ENCODE measurements at regions not wholly inside any gene's neighbourhood (a gene's known extent, or its start where the extent isn't known, plus 50 kb on each side); places are given as distances from the start of the nearest gene placed in this dataset.

DNA sequence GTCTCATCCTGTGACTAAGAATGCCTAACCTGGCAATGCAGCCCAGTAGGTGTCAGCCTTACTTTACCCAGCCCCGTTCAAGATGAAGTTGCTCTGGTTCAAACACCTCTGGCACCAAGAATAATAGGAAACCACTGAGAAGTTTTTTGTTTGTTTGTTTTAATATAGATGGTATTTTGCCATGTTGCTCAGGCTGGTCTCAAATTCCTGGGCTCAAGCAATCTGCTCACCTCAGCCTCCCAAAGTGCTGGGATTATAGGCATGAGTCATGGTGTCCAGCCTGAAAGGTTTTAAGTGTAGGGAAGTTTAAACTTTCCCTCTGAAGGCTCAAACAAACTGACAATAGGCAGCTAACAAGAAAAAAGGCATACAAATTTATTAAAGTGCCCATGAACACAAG is 51.2 kb upstream of the ABCC4 start:
- DNase-seq, result no peak

DNA sequence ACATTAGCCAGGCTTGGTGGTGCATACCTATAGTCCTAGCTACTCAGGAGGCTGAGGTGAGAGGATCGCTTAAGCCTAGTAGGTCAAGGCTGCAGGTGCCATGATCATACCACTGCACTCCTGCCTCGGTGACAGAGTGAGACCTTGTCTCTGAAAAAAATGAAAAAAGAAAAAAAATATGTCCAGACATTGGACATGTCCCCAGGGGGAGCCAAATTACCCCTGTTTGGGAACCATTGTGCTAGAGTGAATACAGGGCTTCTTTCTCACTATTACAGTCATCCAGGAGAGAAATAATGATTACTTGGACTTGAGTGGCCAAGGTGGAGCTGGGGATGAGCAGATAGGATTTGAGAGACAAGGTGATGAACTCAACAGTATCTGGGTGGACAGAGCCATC is 52.9 kb upstream of the ABCC4 start:
- DNase-seq, result no peak

DNA sequence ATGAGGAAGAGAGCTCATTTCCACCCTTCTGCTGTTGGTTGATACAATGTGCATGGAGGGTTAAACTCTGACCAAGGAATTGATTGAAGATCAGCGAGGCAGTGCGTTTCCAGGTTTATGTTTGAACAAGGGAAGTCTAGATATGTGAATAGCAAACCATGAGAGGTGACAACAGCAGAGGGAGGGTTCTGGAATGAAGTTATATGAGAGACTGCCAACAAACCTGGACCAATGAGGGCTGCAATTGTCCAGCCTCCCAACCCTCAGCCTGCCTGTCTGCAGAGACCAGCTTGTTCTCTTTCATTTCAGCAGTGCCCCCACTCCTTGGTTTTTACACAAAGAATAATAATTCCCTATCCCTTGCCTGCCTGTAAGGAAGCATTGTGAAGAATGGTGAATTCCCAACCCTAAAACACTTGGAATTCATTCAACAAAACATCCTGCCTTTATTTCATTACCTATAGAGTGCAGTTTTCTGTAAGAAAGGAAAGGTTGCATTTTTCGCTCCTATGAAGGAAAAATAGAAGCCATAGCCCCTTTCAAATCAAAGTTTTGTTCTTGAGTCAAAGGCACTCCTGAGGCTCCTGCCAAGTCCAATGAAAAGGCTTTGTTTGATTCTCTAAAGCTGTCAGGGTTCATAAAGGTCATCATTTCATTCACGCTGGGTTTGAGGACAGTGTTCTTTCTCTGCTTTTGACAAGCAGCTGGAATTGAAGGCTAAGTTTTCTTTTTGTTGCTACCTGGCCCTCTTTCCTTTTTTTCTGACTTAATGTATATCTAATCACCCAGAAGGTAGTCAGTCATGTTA is 53.6 kb upstream of the ABCC4 start:
- no peak for DNase-seq

DNA sequence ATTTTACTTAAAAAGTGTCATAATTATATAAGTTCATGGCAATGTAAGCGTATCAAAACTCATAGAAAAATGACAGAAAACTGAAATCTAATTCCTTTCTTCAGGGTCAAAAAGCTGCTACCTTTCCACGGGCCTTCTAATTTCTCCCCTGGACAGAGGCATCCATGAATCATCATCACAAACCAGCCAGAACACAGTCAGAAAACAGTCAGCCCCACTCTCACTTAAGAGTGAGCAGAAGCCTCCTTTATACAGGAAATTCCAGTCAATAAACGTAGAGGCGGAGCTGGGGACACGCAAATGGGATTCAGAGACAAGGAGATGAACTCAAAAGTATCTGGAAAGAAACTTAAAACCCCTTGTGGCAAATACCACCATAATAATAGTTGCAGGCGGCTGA is 54.2 kb upstream of the ABCC4 start:
- no peak for DNase-seq

DNA sequence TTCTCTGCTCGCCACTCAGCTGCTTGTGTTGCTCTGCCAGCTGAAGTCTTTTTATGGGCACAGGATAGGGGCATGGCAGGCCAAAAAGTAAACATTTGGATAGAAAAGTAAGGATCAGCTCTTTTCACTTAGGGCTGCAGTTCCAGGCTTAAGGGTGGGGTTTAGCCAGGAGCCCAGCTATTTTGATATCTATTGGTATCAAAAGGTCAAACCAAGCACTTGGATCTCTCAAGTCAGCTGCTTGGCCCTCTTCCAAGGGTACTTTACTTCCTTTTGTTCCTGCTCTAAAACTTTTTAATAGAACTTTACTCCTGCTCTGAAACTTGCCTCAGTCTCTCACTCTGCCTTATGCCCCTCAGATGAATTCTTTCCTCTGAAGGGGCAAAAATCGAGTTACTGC is 55.7 kb upstream of the ABCC4 start:
- DNase-seq, result no peak

DNA sequence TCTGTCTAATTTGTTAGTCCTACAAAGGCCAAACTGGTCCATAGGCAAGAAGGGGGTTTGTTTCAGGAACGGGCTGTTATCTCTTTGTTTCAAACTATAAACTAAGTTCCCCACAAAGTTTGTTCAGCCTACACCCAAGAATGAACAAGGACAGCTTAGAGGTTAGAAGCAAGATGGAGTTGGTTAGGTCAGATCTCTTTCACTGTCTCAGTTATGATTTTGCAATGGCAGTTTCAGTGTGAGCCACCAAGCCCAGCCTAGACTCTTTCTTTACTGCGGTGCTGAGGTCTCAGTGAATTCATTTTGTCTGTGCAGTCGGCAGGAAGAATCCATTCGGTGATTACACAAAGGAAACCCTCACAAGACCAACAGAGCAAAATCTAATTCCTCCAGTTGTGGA is 56.6 kb upstream of the ABCC4 start:
- DNase-seq, result no peak

DNA sequence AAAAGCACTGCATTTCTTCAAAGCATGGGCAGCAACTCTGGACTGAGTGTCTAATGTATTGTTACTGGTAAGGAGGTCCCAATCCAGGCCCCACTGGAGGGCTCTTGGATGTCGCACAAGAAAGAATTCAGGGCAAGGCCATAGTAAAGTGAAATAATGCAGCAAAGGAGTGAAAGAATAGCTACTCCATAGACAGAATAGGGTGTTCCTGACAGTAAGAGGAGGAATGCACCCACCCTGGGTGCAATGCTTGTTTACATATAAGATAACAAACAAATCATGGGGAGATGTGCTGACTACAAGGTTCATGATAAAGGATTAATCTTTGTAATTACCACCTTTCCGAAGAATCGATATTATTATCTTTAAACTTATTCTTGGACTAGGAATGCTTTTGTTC is 58.8 kb upstream of the ABCC4 start:
- no peak for DNase-seq

DNA sequence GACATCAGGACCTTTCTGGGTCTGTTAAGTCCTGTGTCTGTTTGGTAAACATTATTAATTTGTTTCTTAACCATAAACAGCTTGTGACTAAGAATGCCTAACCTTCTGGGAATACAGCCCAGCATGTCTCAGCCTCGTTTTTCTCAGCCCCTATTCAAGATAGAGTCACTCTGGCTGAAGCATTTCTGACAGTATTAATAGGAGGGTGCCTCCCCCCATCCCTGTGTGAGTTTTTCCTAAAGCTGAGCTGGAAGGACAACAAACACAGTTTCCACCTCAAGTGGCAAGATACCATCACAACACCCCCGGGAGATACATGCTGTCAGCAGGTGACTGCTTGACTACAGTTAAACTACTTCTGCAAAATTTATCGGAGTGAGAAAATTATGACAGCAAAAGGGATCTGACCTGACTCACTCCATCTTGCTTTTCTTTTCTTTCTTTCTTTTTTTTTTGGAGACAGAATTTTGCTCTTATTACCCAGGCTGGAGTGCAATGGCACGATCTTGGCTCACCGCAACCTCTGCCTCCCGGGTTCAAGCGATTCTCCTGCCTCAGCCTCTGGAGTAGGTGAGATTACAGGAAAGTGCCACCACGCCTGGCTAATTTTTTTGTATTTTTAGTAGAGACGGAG is 59.3 kb upstream of the ABCC4 start:
- no peak for DNase-seq

DNA sequence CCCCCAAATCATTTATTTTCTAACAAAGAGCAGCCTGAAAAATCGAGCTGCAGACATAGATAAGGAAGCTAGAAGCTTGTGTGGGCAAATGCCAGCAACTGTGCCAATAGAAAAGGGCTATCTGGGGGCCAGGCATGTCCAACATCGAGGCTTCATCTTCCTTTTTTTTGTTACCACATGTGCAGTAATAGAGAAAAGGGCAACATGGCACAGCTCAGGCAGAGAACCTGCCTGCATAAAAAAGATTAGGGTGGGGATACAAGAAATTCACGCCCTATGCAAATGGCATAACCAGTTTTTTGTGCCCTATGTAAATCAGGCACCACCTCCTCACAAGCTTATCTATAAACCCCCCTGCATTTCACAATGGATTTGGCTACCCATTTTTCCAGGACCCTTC is 60.4 kb upstream of the ABCC4 start:
- no peak for DNase-seq

DNA sequence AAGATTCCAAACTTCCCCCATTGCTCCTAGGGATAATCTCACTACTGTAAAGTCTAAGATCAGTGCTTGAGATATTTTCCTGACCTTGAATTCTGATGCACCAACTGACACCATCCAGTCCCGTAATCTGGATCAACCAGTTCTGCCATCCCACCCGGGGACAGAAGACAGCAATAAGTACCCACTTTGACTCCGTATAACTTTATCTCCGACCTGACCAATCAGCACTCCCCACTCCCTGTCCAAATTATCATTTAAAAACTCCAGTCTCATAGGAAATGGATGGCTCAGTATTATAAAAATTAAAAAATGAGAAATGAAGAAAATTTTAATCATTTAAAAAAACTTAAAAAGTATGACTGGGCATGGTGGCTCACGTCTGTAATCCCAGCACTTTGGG is 61.4 kb upstream of the ABCC4 start:
- DNase-seq, result no peak

DNA sequence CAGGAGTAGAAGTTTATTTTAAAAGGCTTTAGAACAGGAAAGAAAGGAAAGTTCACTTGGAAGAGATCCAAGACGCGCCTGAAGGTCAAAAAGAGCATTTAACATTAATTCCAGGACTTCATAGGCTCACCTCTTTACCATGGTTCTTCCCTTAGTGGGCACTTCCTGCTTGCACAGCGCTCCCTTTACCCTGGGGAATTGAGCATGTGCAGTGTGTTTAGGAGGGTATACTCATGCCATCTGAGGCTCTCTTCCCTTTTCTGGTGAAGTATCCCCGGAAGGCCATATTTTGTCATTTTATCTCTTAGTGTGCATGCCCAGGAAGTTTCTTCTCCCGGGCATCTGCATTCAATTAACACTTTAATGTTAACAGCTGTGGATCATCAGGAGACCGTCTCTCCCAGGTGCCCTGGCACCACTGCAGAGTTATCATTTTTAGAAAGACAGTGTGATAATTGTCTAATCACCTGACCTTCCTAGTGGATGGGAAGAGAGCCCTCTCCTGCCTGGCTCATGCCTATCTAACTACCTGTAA is 66.1 kb upstream of the ABCC4 start:
- no peak for DNase-seq

DNA sequence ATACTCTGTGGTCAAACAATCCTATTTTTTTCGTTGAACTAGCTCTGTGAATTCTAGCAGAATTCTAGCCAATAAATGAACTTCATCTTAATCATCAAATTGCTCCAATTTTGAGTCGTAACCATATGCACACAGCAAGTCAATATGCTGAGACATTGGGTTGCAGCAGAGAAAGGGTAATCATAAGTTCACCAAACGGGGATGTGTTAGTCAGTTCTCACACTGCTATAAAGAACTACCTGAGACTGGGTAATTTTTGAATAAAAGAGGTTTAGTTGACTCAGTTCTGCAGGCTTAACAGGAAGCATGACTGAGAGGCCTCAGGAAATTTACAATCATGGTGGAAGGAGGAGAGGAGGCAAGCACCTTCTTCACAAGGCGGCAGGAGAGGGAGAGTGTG is 67.7 kb upstream of the ABCC4 start:
- DNase-seq, result no peak

DNA sequence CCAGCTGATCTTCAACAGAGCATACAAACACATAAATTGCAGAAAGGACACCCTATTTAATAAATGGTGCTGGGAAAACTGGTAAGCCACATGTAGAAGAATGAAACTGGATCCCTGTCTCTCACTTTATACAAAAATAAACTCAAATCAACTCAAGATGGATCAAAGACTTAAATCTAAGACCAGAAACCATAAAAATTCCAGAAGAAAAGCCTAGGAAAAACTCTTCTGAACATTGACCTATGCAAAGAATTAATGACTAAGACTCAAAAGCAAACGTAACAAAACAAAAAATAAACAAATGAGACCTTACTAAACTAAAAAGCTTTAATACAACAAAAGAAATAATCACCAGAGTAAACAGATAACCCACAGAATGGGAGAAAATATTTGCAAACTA is 74.5 kb upstream of the ABCC4 start:
- no peak for DNase-seq

DNA sequence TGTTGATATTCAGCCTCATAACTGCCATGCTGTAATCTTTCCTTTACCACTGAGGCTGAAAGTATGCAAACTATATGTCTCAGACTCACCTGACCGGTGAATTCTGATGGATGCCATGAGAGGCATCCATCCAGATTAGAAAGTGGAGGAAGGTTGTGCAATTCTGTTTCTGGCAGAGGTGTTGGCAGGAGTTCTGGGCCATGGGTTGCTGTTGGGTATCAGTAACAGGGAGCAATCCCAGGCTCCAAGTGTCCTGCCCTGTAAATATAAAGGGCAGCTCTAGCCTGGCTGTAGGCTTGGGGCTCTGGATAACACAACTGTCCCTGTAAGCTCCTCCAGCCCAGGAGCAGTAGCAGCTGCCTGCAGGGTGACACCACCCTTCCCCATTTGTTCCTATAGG is 77.4 kb upstream of the ABCC4 start:
- DNase-seq, result no peak

DNA sequence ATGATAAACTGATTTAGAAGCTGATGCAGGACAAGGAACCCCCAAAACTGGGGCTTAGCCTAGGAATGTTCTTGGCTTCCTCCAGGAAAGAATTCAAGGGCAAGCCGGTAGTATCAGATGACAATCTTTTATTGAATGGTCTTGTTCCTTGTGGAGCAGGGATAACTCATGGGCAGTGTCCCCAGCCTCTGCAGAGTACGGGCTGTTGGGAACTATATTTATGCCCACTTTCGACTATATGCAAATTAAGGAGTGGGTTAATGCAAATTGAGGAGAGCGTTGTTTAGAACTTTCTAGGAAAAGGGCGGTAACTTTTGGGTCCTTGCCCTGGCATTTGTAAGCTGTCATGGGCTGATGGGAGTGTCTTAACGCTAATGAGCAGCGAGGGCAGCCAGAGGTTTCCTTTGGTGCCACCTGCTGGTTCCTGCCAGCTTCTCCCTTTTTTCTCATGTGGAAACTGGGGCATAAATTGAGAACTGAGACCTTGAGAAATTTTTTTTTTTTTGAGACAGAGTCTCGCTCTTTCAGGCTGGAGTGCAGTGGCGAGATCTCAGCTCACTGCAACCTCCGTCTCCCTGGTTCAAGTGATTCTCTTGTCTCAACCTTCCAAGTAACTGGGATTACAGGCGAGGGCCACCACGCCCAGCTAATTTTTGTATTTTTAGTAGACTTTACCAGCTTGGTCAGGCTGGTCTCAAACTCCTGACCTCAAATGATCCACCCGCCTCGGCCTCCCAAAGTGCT is 79.4 kb upstream of the ABCC4 start:
- DNase-seq, result peak; percentile 86

DNA sequence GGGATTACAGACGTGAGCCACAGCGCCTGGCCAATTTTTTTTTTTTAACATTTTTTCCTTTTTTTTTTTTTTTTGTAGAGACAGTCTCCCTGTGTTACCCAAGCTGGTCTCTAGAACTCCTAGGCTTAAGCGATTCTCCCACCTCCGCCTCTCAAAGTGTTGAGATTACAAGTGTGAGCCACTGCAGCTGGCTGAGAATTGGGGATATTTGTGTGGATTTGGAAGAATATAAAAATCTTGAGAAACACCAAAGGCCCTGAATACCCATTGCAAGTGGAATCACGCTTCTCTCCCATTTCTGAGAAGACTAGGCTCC is 79.9 kb upstream of the ABCC4 start:
- no peak for DNase-seq

DNA sequence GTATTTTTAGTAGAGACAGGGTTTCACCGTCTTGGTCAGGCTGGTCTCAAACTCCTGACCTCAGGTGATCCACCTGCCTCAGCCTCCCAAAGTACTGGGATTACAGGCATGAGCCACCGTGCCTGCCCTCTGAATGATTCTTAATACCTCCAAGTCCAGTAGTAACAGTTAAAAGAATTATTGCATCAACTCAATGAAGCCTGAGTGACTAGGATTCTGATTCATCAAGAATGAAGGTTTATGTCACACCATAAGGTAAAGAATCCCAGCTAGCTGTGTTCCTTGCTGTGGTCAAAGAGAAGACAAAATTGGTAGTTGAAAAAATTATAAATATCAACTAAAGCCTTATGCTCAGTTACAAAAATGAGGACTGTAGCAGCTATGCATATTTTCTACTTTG is 81.2 kb upstream of the ABCC4 start:
- DNase-seq, result no peak

DNA sequence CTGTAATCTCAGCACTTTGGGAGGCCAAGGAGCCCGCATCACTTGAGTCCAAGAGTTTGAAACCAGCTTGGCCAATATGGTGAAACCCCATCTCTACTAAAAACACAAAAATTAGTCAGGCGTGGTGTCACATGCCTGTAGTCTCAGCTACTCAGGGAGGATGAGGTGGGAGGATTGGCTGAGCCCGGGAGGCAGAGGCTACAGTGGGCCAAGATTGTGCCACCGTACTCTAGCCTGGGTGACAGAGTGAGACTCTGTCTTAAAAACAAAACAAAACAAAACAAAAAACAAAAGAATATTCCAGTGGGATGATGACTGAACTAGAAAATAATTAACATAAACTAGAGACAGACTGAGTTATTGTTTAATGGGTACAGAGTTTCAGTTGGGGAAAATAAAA is 81.7 kb upstream of the ABCC4 start:
- no peak for DNase-seq

DNA sequence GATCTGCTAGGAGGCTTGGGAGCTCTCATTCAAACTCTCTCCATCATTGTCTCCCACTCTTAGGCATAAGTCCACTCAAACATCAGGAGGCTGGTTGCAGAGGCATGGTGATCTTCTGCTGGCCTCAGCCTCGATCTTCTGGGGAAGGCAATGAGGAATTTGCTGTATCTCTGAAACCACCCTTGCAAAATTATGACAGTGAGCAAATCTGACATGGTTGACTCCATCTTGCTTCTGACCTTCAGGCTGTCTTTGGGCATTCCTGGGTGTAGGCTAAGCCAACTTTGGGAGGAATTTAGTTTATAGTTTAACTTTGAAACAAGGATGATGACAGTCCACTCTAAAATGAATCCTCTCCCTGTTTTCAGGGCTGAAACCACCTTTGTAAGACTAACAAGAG is 84.1 kb upstream of the ABCC4 start:
- no peak for DNase-seq

DNA sequence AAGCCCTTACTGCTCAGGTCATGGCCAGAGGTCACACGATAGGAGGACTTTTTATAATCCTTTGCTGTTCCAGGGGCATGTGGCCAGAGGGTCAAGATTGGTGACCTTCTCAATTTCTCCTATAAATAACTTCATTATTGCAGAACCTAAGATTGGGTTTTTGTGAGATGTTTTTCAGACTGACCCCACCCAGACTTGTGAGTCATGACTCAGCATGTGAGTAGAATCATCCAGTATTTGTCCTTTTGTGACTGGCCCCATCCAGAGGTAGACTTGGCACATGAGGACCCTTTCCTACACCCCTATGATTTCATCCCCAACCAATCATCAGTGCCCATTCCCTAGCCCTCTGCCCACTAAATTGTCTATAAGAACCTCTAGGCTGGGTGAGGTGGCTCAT is 84.5 kb upstream of the ABCC4 start:
- no peak for DNase-seq

DNA sequence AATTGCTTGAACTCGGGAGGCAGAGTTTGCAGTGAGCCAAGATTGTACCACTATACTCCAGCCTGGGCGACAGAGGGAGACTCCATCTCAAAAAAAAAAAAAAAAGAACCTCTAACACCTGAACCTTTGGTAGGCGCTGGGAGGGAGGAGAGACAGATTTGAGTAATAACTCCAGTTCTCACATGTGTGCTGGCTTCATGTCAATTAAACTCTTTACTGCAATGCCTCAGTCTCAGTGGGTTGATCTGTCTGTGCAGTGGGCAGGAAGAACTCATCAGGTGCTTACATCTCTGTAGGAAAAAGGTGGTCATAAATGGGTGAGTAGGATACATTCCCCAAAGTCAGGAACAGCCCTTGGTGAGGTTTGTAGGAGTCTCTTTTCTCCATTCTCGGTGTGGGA is 85.1 kb upstream of the ABCC4 start:
- DNase-seq, result no peak

DNA sequence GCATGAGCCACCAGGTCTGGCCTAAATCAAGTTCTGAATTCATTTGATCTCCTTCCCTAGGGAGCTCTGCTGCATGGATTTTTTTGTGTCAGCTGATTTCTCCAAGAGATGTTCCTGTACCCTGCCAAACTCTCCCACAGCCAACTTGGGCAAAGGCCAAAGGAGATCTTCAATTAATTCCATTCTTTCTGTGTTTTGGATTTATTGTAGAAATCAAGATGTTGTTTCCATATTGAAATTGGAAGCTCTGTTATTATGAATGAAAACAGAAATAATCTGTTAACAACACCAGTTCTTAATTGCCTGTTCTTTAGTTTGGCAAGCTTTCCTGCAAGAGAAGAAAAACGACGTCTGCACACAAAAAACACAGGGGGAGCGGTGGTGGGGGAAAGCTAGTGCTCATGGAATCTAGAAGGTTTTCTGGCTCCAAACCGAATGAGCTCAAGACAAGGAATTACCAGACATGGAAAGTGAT is 86.5 kb upstream of the ABCC4 start:
- DNase-seq, result peak; percentile 58

DNA sequence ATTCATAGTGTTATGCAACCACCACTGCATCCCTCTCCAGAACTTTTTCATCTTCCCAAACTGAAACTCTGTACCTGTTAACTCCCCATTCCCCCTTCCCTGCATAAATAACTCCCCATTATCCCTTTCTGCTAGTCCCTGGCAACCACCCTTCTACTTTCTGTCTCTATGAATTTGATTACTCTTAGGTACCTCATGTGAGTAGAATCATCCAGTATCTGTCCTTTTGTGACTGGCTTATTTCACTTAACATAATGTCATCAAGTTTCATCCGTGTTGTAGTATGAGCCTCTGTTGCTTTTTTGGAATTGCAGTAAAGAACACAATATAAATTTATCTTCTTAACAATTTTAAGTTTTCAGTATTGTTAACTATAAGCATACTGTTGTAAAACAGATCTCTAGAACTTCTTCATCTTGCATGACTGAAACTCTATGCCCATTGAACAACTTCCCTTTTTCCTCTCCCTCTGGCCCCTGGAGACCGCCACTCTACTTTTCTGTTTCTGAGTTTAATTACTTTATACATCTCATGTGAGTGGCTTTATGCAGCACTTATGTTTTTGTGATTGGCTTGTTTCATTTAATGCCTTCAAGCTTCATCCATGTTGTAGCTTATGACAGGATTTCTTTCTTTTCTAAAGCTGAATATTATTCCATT is 87.3 kb upstream of the ABCC4 start:
- no peak for DNase-seq
